Uterus (tissue), 2 donors: ENCODE measurements at regions not wholly inside any gene's neighbourhood (a gene's known extent, or its start where the extent isn't known, plus 50 kb on each side); places are given as distances from the start of the nearest gene placed in this dataset.

Source experiments
- POLR2A ChIP-seq, 2 donors: fragments of 450-650 bp; IDR thresholded peaks; one replicate each; pipeline ENCODE4 v1.6.1; 2016; ENCODE audit warnings: antibody characterized with exemption in 2 of 2, mild to moderate bottlenecking in 1 of 2, moderate library complexity in 1 of 2
- TF ChIP-seq, protein P1 (sequence below), 4 experiments: fragments of 200-600 bp in 2 of 4; fragments of 450-650 bp in 2 of 4; sonication (generic) in 2 of 4; IDR thresholded peaks; one replicate each; pipeline ENCODE4 v1.5.1; 2016 to 2019; ENCODE audit warnings: antibody characterized with exemption in 4 of 4, mild to moderate bottlenecking in 2 of 4, moderate library complexity in 1 of 4

DNA sequence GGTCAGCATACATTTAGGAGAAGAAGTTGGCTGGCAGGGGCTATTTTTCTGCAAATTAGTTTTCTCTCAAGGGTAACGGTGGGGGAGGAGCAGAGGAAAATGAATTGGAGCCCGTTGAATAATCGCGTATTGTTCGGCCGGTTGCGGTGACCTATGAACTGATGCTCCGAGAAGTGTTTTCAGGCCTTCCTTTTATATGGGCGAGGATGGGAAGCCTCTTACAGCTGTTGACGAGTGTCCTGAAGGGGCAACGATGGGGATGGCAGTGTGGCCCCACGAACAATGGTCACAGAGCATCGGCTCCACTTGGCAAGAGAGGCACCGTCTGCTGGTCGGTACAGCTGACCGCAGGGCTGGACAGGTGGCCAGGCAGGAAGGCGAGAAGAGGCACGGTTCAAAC is 400.7 kb downstream of the ZSWIM6 start:
- TF ChIP-seq, protein P1, sequence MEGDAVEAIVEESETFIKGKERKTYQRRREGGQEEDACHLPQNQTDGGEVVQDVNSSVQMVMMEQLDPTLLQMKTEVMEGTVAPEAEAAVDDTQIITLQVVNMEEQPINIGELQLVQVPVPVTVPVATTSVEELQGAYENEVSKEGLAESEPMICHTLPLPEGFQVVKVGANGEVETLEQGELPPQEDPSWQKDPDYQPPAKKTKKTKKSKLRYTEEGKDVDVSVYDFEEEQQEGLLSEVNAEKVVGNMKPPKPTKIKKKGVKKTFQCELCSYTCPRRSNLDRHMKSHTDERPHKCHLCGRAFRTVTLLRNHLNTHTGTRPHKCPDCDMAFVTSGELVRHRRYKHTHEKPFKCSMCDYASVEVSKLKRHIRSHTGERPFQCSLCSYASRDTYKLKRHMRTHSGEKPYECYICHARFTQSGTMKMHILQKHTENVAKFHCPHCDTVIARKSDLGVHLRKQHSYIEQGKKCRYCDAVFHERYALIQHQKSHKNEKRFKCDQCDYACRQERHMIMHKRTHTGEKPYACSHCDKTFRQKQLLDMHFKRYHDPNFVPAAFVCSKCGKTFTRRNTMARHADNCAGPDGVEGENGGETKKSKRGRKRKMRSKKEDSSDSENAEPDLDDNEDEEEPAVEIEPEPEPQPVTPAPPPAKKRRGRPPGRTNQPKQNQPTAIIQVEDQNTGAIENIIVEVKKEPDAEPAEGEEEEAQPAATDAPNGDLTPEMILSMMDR (IDR thresholded peaks at IDR 0.05): no peak
- no peak for TF ChIP-seq POLR2A (IDR thresholded peaks at IDR 0.05)
